ENCODE measurements at regions not wholly inside any gene's neighbourhood (a gene's known extent, or its start where the extent isn't known, plus 50 kb on each side); places are given as distances from the start of the nearest gene placed in this dataset.

DNA sequence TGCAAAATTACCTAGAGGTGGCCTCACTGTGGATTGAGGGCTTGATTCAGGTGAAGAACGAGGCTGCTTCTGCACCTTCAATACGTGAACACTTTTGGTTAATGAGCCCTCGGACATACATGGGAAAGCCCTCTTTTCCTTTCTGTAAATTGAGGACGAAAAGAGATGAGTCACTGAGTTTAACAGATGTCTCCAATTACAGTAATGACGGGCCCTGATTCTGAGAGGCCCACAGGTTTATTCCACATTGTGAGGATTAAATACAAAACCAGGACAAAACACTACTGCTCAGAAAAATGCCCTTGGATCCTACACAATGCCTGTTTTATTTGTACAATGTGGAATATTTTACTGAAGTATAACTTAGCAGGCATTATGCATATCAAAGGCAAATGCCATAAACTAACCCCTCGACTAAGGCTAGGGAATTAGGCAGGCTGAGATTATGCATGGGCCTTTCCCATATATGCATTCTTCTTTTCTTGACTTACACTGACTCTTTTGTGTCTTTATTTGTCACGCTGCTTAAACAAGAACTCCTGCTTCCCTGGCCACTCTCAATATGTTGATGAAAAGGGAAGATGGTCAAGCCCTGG lies 819.9 kb downstream of the OLFM4 start:
- Histone ChIP-seq H3K9me3 (ENCODE audit: low read depth) (no peaks in the 10 kb centered on the region), H3K36me3 (no peaks in the 10 kb centered on the region), H3K4me3 (no peak overlapping the region), H3K27me3 (no peaks in the 10 kb centered on the region), H3K27ac (no peak overlapping the region), H3K4me1 (ENCODE audit: low read depth) (no peaks in the 10 kb centered on the region)
- TF ChIP-seq, protein P1, sequence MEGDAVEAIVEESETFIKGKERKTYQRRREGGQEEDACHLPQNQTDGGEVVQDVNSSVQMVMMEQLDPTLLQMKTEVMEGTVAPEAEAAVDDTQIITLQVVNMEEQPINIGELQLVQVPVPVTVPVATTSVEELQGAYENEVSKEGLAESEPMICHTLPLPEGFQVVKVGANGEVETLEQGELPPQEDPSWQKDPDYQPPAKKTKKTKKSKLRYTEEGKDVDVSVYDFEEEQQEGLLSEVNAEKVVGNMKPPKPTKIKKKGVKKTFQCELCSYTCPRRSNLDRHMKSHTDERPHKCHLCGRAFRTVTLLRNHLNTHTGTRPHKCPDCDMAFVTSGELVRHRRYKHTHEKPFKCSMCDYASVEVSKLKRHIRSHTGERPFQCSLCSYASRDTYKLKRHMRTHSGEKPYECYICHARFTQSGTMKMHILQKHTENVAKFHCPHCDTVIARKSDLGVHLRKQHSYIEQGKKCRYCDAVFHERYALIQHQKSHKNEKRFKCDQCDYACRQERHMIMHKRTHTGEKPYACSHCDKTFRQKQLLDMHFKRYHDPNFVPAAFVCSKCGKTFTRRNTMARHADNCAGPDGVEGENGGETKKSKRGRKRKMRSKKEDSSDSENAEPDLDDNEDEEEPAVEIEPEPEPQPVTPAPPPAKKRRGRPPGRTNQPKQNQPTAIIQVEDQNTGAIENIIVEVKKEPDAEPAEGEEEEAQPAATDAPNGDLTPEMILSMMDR (IDR thresholded peaks at IDR 0.05; ENCODE audit: low read depth, low read length): no peak
- DNase-seq (ENCODE audit: low read depth in 1 of 2, low spot score in 1 of 2): no peak

DNA sequence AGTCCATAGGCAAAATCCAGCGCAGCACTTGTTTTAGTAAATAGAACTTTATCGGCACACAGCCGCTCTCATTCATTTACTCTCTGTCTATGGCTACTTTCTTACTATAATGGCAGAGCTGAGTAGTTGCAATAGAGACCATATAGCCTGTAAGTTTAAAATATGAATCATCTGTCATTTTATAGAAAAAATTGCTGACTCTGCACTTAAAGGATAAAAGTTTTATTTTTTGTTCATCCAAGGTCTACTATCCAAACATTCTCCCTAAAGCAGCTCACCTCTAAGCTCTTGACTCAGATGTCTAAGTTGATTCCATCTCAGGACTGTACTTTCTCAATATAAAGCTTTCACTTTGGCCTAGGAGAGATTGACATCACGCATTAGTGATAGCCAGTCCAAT lies 825.7 kb downstream of the OLFM4 start:
- Histone ChIP-seq H3K4me3 (no peak overlapping the region), H3K36me3 (no peaks in the 10 kb centered on the region), H3K27me3 (no peaks in the 10 kb centered on the region), H3K9me3 (ENCODE audit: low read depth) (no peaks in the 10 kb centered on the region), H3K27ac (no peak overlapping the region), H3K4me1 (ENCODE audit: low read depth) (no peaks in the 10 kb centered on the region)
- no peak for DNase-seq (ENCODE audit: low read depth in 1 of 2, low spot score in 1 of 2)
- TF ChIP-seq, protein P1 (IDR thresholded peaks at IDR 0.05; ENCODE audit: low read depth, low read length): no peak

DNA sequence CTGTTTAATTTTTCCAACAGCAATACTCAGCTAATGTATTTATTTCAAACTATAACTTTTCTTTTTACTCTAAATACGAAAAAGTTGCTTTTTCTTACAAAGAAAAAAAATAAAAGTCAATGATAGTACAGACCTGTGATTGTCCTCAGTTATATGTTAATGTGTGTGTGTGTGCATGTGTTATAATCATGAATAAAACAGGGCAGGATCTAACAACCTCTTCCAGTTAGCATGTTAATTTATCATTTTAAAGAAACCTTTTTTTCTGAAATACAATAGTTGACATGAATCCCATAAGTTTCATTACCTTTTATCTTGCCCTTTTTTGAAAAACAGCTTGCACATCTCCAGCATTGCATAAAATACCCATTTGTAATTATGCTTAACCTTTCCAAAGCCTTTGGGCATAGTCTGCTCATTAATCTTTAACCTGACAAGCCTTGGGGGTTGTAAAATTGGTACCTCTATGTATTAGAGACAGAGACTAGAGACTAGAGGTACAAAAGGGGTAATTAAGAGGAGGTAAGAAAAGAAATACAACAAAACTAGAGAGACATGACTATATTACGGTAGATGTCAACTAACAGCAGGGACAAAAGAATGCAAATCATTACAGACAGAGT lies 828.1 kb downstream of the OLFM4 start:
- TF ChIP-seq, protein P1 (IDR thresholded peaks at IDR 0.05; ENCODE audit: low read depth, low read length): no peak
- Histone ChIP-seq H3K9me3 (ENCODE audit: low read depth) (no peaks in the 10 kb centered on the region), H3K4me1 (ENCODE audit: low read depth) (no peaks in the 10 kb centered on the region), H3K36me3 (no peaks in the 10 kb centered on the region), H3K4me3 (no peak overlapping the region), H3K27me3 (no peaks in the 10 kb centered on the region), H3K27ac (no peak overlapping the region)
- no peak for DNase-seq (ENCODE audit: low read depth in 1 of 2, low spot score in 1 of 2)

DNA sequence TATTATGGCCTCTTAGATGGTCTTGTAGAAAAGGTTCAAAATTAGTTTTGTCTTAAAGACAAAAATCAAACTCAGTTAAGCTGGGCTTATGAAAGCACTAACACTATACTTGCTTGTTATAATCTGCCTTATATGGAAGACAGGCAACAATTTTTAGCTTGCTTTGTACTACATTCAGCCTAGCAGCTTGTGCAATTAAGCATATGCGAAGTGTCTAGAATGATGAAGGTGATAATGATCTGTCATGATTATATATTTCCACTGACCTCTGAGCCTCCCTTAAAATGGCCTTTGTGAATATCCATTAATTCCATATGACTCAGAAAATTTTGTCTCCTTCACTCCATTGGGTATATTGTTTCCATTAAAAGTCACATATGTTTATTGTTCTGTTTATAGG lies 834.9 kb downstream of the OLFM4 start:
- Histone ChIP-seq H3K4me1 (ENCODE audit: low read depth) (no peaks in the 10 kb centered on the region), H3K9me3 (ENCODE audit: low read depth) (no peaks in the 10 kb centered on the region), H3K36me3 (no peaks in the 10 kb centered on the region), H3K27ac (no peak overlapping the region), H3K27me3 (no peaks in the 10 kb centered on the region), H3K4me3 (no peak overlapping the region)
- no peak for DNase-seq (ENCODE audit: low read depth in 1 of 2, low spot score in 1 of 2)
- TF ChIP-seq, protein P1 (IDR thresholded peaks at IDR 0.05; ENCODE audit: low read depth, low read length): no peak

DNA sequence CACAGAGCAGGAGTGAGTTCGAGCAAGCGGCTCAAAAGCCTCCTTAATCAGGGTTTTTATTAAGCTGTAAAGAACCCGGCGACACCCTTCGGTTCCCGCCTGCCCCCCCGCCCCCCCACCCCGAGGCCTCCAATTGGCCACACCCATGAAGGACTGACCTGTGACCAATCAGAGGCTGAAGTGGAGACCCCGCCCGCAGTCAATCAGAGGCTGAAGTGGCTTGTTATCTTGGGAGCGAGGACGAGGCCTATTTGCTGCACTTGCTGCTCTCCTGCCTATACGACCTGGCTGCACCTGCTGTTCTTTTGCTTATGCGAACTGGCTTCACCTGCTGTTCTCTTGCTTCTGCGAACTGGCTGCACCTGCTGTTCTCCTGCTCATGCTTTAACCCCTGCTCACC lies 844.9 kb downstream of the OLFM4 start:
- Histone ChIP-seq H3K9me3 (ENCODE audit: low read depth) (no peaks in the 10 kb centered on the region), H3K27ac (no peak overlapping the region), H3K36me3 (no peaks in the 10 kb centered on the region), H3K27me3 (no peaks in the 10 kb centered on the region), H3K4me3 (no peak overlapping the region), H3K4me1 (ENCODE audit: low read depth) (no peaks in the 10 kb centered on the region)
- TF ChIP-seq, protein P1 (IDR thresholded peaks at IDR 0.05; ENCODE audit: low read depth, low read length): no peak
- no peak for DNase-seq (ENCODE audit: low read depth in 1 of 2, low spot score in 1 of 2)
